HCEC 1CT (cell line): ENCODE measurements at regions not wholly inside any gene's neighbourhood (a gene's known extent, or its start where the extent isn't known, plus 50 kb on each side); places are given as distances from the start of the nearest gene placed in this dataset.

Experiments used
- DNase-seq: peaks from one replicate; pipeline ENCODE4 v3.0.0-alpha.2; 2017

DNA sequence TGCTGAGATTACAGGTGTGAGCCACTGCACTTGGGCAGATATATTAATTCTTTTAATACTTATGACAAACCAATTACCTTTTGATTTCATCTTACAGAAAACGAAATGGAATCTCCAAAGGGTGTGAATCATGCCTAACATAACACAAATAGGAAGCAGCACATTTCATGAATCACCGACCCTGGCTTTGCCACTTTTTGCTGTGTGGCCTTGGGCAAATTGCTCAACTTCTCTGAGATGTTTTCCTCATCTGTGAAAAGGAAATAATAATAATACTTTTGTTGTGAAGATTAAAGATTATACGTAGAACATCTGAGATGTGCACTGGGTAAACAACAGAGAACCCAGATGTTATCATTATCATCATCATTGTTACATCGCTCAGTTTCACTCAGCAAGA lies 50.7 kb upstream of the FREM1 start:
- DNase-seq: no peak
